Omental fat pad (tissue), 3 donors: ENCODE measurements at regions not wholly inside any gene's neighbourhood (a gene's known extent, or its start where the extent isn't known, plus 50 kb on each side); places are given as distances from the start of the nearest gene placed in this dataset.
"Not testable (repeated sequence)": the region's sequence is repeated elsewhere in the genome, so short reads cannot be mapped to it uniquely, and the experiment has no call there.

Experiments used
- ATAC-seq: fragments of 150-250 bp; one replicate; pipeline ENCODE4 v1.9.1; 2016; ENCODE audit warnings: mild to moderate bottlenecking, moderate library complexity; ENCODE audit not compliant: low FRiP score
- DNase-seq: peaks from one replicate; pipeline ENCODE4 v3.0.0-alpha.2; 2019; ENCODE audit warnings: low spot score
- CTCF ChIP-seq, 3 donors: fragments of 450-650 bp; IDR thresholded peaks; one replicate each; pipeline ENCODE4 v1.5.1; 2016 to 2017; ENCODE audit warnings: antibody characterized with exemption in 3 of 3, mild to moderate bottlenecking in 3 of 3, moderate library complexity in 2 of 3

GRCh38 chrX:46179748-46180147 lies 365.5 kb downstream of the ZNF674 start:
- ATAC-seq (no peak), DNase-seq (no peak)
- no peak for TF ChIP-seq CTCF (IDR thresholded peaks at IDR 0.05)

- no peak for TF ChIP-seq CTCF (IDR thresholded peaks at IDR 0.05)
- ATAC-seq (no peak), DNase-seq (no peak)
These were observed 366.5 kb downstream of the ZNF674 start for GRCh38 chrX:46178763-46179162.

GRCh38 chrX:46173159-46173558 lies 372.1 kb downstream of the ZNF674 start:
- ATAC-seq (no peak), DNase-seq (no peak)
- no peak for TF ChIP-seq CTCF (IDR thresholded peaks at IDR 0.05)

- DNase-seq, ATAC-seq: not testable (repeated sequence)
These were observed 373.8 kb downstream of the ZNF674 start for GRCh38 chrX:46171457-46171856.

- no peak for TF ChIP-seq CTCF (IDR thresholded peaks at IDR 0.05)
- ATAC-seq (no peak), DNase-seq (no peak)
These were observed 375.4 kb downstream of the ZNF674 start for GRCh38 chrX:46169808-46170207.

- no peak for TF ChIP-seq CTCF (IDR thresholded peaks at IDR 0.05)
- ATAC-seq = no peak
- DNase-seq = no peak
These were observed 377.0 kb downstream of the ZNF674 start for GRCh38 chrX:46168254-46168653.

GRCh38 chrX:46165866-46166265 lies 379.4 kb downstream of the ZNF674 start:
- ATAC-seq = peak; percentile 33

More at GRCh38 chrX:46165866-46166265, 379.4 kb downstream of the ZNF674 start:
- TF ChIP-seq CTCF (IDR thresholded peaks at IDR 0.05) = no peak
- no peak for DNase-seq
